Choroid plexus epithelial cell (primary cell): ENCODE measurements at regions not wholly inside any gene's neighbourhood (a gene's known extent, or its start where the extent isn't known, plus 50 kb on each side); places are given as distances from the start of the nearest gene placed in this dataset.

Experiments used
- DNase-seq: peaks from one replicate; pipeline ENCODE4 v3.0.0-alpha.2; 2010; ENCODE audit warnings: low read depth
- H3K4me3 ChIP-seq: 2 replicates; pipeline ENCODE4 v1.5.1; 2011; ENCODE audit warnings: low read depth, mild to moderate bottlenecking, control low read depth, low read length, moderate library complexity
- CTCF ChIP-seq: conservative IDR thresholded peaks from 2 replicates; pipeline ENCODE4 v1.5.1; 2011; ENCODE audit warnings: low read depth, mild to moderate bottlenecking, control low read depth, inconsistent platforms, low read length, moderate library complexity

- no peak overlapping the region for H3K4me3 ChIP-seq
- TF ChIP-seq CTCF: no peak
- no peak for DNase-seq
Observed at GRCh38 chr1:228873709-228874108, 138.4 kb downstream of the RHOU start.

- no peak for TF ChIP-seq CTCF
Observed at GRCh38 chr1:228875741-228876140, 140.5 kb downstream of the RHOU start.

GRCh38 chr1:228876187-228876586 lies 140.9 kb downstream of the RHOU start:
- H3K4me3 ChIP-seq: no peak overlapping the region
- no peak for DNase-seq
- no peak for TF ChIP-seq CTCF

More at GRCh38 chr1:228875741-228876140, 140.5 kb downstream of the RHOU start:
- DNase-seq: no peak
- no peak overlapping the region for H3K4me3 ChIP-seq

- no peak for TF ChIP-seq CTCF
- DNase-seq: no peak
- H3K4me3 ChIP-seq: no peak overlapping the region
Observed at GRCh38 chr1:228879164-228879563, 143.9 kb downstream of the RHOU start.

- H3K4me3 ChIP-seq: no peak overlapping the region
- no peak for TF ChIP-seq CTCF
- no peak for DNase-seq
Observed at GRCh38 chr1:228882041-228882770, 146.9 kb downstream of the RHOU start.

- no peak for TF ChIP-seq CTCF
- no peak for DNase-seq
- H3K4me3 ChIP-seq: no peak overlapping the region
Observed at GRCh38 chr1:228882771-228883450, 147.6 kb downstream of the RHOU start.

- TF ChIP-seq CTCF: no peak
- DNase-seq: no peak
Observed at GRCh38 chr1:228883535-228883934, 148.3 kb downstream of the RHOU start.

More at GRCh38 chr1:228883535-228883934, 148.3 kb downstream of the RHOU start:
- no peak overlapping the region for H3K4me3 ChIP-seq
